Activated naive CD8-positive, alpha-beta T cell treated with anti-CD3 and anti-CD28 coated beads for 36 hours (primary cell): ENCODE measurements at regions not wholly inside any gene's neighbourhood (a gene's known extent, or its start where the extent isn't known, plus 50 kb on each side); places are given as distances from the start of the nearest gene placed in this dataset.

Experiments
- DNase-seq: peaks from one replicate; pipeline ENCODE4 v3.0.0; 2021
- H3K27ac Mint-ChIP-seq: one replicate; pipeline ENCODE4 v1.8.0; 2022; ENCODE audit warnings: mild to moderate bottlenecking, moderate library complexity, mixed read lengths
- H3K27me3 Mint-ChIP-seq: one replicate; pipeline ENCODE4 v1.8.0; 2022; ENCODE audit warnings: mild to moderate bottlenecking, mixed read lengths
- H3K36me3 Mint-ChIP-seq: one replicate; pipeline ENCODE4 v1.8.0; 2021; ENCODE audit warnings: mild to moderate bottlenecking, mixed read lengths
- H3K4me1 Mint-ChIP-seq: one replicate; pipeline ENCODE4 v1.8.0; 2021; ENCODE audit warnings: mixed read lengths
- H3K4me3 Mint-ChIP-seq: one replicate; pipeline ENCODE4 v1.8.0; 2022; ENCODE audit warnings: mild to moderate bottlenecking, moderate library complexity, mixed read lengths
- H3K9me3 Mint-ChIP-seq: one replicate; pipeline ENCODE4 v1.8.0; 2022; ENCODE audit warnings: mixed read lengths

GRCh38 chr18:4603955-4604354 is 148.8 kb upstream of the DLGAP1 start:
- Mint-ChIP-seq H3K9me3 (no peaks in the 10 kb centered on the region), H3K4me1 (no peaks in the 10 kb centered on the region), H3K36me3 (no peaks in the 10 kb centered on the region), H3K4me3 (no peak overlapping the region), H3K27me3 (no peaks in the 10 kb centered on the region), H3K27ac (no peak overlapping the region)
- DNase-seq, result no peak

GRCh38 chr18:4599312-4599711 is 144.2 kb upstream of the DLGAP1 start:
- peaks cover 3% of the 10 kb centered on the region for H3K9me3 Mint-ChIP-seq

GRCh38 chr18:4597301-4597700 is 142.2 kb upstream of the DLGAP1 start:
- Mint-ChIP-seq H3K4me3 (no peak overlapping the region), H3K36me3 (no peaks in the 10 kb centered on the region), H3K27me3 (no peaks in the 10 kb centered on the region), H3K27ac (no peak overlapping the region), H3K4me1 (no peaks in the 10 kb centered on the region), H3K9me3 (peaks cover 3% of the 10 kb centered on the region)
- no peak for DNase-seq

More at GRCh38 chr18:4599312-4599711, 144.2 kb upstream of the DLGAP1 start:
- Mint-ChIP-seq H3K27ac (no peak overlapping the region), H3K36me3 (no peaks in the 10 kb centered on the region), H3K4me1 (no peaks in the 10 kb centered on the region), H3K27me3 (no peaks in the 10 kb centered on the region), H3K4me3 (no peak overlapping the region)
- DNase-seq, result no peak

GRCh38 chr18:4593895-4594294 is 138.8 kb upstream of the DLGAP1 start:
- no peak overlapping the region for H3K27ac Mint-ChIP-seq
- DNase-seq, result no peak
- H3K9me3 Mint-ChIP-seq, result peaks cover 3% of the 10 kb centered on the region
- no peaks in the 10 kb centered on the region for H3K36me3 Mint-ChIP-seq
- no peaks in the 10 kb centered on the region for H3K4me1 Mint-ChIP-seq
- H3K4me3 Mint-ChIP-seq, result no peak overlapping the region
- H3K27me3 Mint-ChIP-seq, result no peaks in the 10 kb centered on the region

GRCh38 chr18:4593459-4593858 is 138.4 kb upstream of the DLGAP1 start:
- no peak overlapping the region for H3K27ac Mint-ChIP-seq
- no peak for DNase-seq
- peaks cover 3% of the 10 kb centered on the region for H3K9me3 Mint-ChIP-seq
- H3K4me1 Mint-ChIP-seq, result no peaks in the 10 kb centered on the region
- no peaks in the 10 kb centered on the region for H3K27me3 Mint-ChIP-seq
- H3K36me3 Mint-ChIP-seq, result no peaks in the 10 kb centered on the region
- H3K4me3 Mint-ChIP-seq, result no peak overlapping the region

GRCh38 chr18:4589056-4589800 is 134.1 kb upstream of the DLGAP1 start:
- H3K27me3 Mint-ChIP-seq, result no peaks in the 10 kb centered on the region
- no peaks in the 10 kb centered on the region for H3K4me1 Mint-ChIP-seq
- no peaks in the 10 kb centered on the region for H3K36me3 Mint-ChIP-seq
- no peak overlapping the region for H3K4me3 Mint-ChIP-seq
- no peaks in the 10 kb centered on the region for H3K9me3 Mint-ChIP-seq
- no peak overlapping the region for H3K27ac Mint-ChIP-seq
- DNase-seq, result no peak

GRCh38 chr18:4587204-4587603 is 132.1 kb upstream of the DLGAP1 start:
- H3K4me1 Mint-ChIP-seq, result no peaks in the 10 kb centered on the region
- no peak overlapping the region for H3K4me3 Mint-ChIP-seq
- DNase-seq, result no peak
- no peaks in the 10 kb centered on the region for H3K27me3 Mint-ChIP-seq
- H3K27ac Mint-ChIP-seq, result no peak overlapping the region
- no peaks in the 10 kb centered on the region for H3K36me3 Mint-ChIP-seq
- peaks cover 5% of the 10 kb centered on the region for H3K9me3 Mint-ChIP-seq

- no peak overlapping the region for H3K27ac Mint-ChIP-seq
- no peaks in the 10 kb centered on the region for H3K36me3 Mint-ChIP-seq
- no peaks in the 10 kb centered on the region for H3K4me1 Mint-ChIP-seq
Observed at GRCh38 chr18:4586731-4587130, 131.6 kb upstream of the DLGAP1 start.

GRCh38 chr18:4582431-4583335 is 127.6 kb upstream of the DLGAP1 start:
- H3K27me3 Mint-ChIP-seq, result no peaks in the 10 kb centered on the region
- no peaks in the 10 kb centered on the region for H3K36me3 Mint-ChIP-seq
- peaks cover 14% of the 10 kb centered on the region for H3K9me3 Mint-ChIP-seq
- H3K27ac Mint-ChIP-seq, result no peak overlapping the region
- H3K4me1 Mint-ChIP-seq, result no peaks in the 10 kb centered on the region
- DNase-seq, result no peak
- H3K4me3 Mint-ChIP-seq, result no peak overlapping the region

More at GRCh38 chr18:4586731-4587130, 131.6 kb upstream of the DLGAP1 start:
- Mint-ChIP-seq H3K4me3 (no peak overlapping the region), H3K9me3 (peaks cover 8% of the 10 kb centered on the region), H3K27me3 (no peaks in the 10 kb centered on the region)
- no peak for DNase-seq

- H3K4me1 Mint-ChIP-seq, result no peaks in the 10 kb centered on the region
- no peaks in the 10 kb centered on the region for H3K27me3 Mint-ChIP-seq
- no peak for DNase-seq
- H3K36me3 Mint-ChIP-seq, result no peaks in the 10 kb centered on the region
- peaks cover 22% of the 10 kb centered on the region for H3K9me3 Mint-ChIP-seq
- no peak overlapping the region for H3K4me3 Mint-ChIP-seq
- H3K27ac Mint-ChIP-seq, result no peak overlapping the region
Observed at GRCh38 chr18:4581966-4582365, 126.9 kb upstream of the DLGAP1 start.

GRCh38 chr18:4578449-4578848 is 123.3 kb upstream of the DLGAP1 start:
- Mint-ChIP-seq H3K36me3 (no peaks in the 10 kb centered on the region), H3K4me3 (no peak overlapping the region), H3K27ac (no peak overlapping the region), H3K4me1 (no peaks in the 10 kb centered on the region), H3K9me3 (peaks cover 28% of the 10 kb centered on the region), H3K27me3 (no peaks in the 10 kb centered on the region)
- DNase-seq, result no peak

- no peak overlapping the region for H3K4me3 Mint-ChIP-seq
- H3K27me3 Mint-ChIP-seq, result no peaks in the 10 kb centered on the region
- no peak for DNase-seq
- peaks cover 27% of the 10 kb centered on the region for H3K9me3 Mint-ChIP-seq
- no peak overlapping the region for H3K27ac Mint-ChIP-seq
- H3K36me3 Mint-ChIP-seq, result no peaks in the 10 kb centered on the region
- H3K4me1 Mint-ChIP-seq, result no peaks in the 10 kb centered on the region
Observed at GRCh38 chr18:4573735-4574134, 118.6 kb upstream of the DLGAP1 start.

- Mint-ChIP-seq H3K4me1 (no peaks in the 10 kb centered on the region), H3K9me3 (peaks cover 6% of the 10 kb centered on the region), H3K4me3 (no peak overlapping the region), H3K27ac (no peak overlapping the region), H3K36me3 (no peaks in the 10 kb centered on the region), H3K27me3 (no peaks in the 10 kb centered on the region)
- no peak for DNase-seq
Observed at GRCh38 chr18:4557502-4557901, 102.4 kb upstream of the DLGAP1 start.

GRCh38 chr18:4551001-4551360 is 95.9 kb upstream of the DLGAP1 start:
- H3K4me3 Mint-ChIP-seq, result no peak overlapping the region
- peaks cover 1% of the 10 kb centered on the region for H3K9me3 Mint-ChIP-seq
- no peaks in the 10 kb centered on the region for H3K4me1 Mint-ChIP-seq
- H3K27me3 Mint-ChIP-seq, result no peaks in the 10 kb centered on the region
- H3K27ac Mint-ChIP-seq, result no peak overlapping the region
- no peak for DNase-seq
- H3K36me3 Mint-ChIP-seq, result no peaks in the 10 kb centered on the region

GRCh38 chr18:4549164-4549872 is 94.2 kb upstream of the DLGAP1 start:
- no peaks in the 10 kb centered on the region for H3K36me3 Mint-ChIP-seq
- no peak for DNase-seq
- H3K4me3 Mint-ChIP-seq, result no peak overlapping the region
- no peak overlapping the region for H3K27ac Mint-ChIP-seq
- no peaks in the 10 kb centered on the region for H3K9me3 Mint-ChIP-seq
- no peaks in the 10 kb centered on the region for H3K27me3 Mint-ChIP-seq
- H3K4me1 Mint-ChIP-seq, result no peaks in the 10 kb centered on the region
